ENCODE measurements at regions not wholly inside any gene's neighbourhood (a gene's known extent, or its start where the extent isn't known, plus 50 kb on each side); places are given as distances from the start of the nearest gene placed in this dataset.

- no peak overlapping the region for H3K27ac ChIP-seq
- TF ChIP-seq ZFX (IDR thresholded peaks at IDR 0.05; ENCODE audit: borderline replicate concordance) (no peak), CTCF (IDR thresholded peaks at IDR 0.05) (no peak)
Measured at GRCh38 chr4:156021298-156021697, 67.6 kb upstream of the CTSO start.

DNA sequence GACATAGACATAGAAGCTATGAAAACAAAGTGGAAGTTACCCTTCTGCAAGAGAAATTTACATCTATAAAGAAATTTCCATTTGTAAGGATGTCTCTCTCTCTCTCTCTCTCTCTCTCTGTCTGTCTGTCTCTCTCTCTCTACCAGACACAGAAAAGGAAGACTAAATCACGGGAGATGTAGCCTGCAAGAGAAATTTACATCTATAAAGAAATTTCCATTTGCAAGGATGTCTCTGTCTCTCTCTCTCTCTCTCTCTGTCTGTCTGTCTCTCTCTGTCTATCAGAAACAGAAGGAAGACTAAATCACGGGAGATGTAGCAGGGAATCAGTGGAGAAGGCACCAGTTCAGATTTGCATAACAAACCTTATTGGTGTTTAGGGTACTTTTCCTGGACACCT is 65.6 kb upstream of the CTSO start:
- no peak for TF ChIP-seq CTCF (IDR thresholded peaks at IDR 0.05)
- no peak for TF ChIP-seq ZFX (IDR thresholded peaks at IDR 0.05; ENCODE audit: borderline replicate concordance)
- no peak overlapping the region for H3K27ac ChIP-seq

- TF ChIP-seq CTCF (IDR thresholded peaks at IDR 0.05), result no peak
Measured at GRCh38 chr4:156018383-156018782, 64.7 kb upstream of the CTSO start.

DNA sequence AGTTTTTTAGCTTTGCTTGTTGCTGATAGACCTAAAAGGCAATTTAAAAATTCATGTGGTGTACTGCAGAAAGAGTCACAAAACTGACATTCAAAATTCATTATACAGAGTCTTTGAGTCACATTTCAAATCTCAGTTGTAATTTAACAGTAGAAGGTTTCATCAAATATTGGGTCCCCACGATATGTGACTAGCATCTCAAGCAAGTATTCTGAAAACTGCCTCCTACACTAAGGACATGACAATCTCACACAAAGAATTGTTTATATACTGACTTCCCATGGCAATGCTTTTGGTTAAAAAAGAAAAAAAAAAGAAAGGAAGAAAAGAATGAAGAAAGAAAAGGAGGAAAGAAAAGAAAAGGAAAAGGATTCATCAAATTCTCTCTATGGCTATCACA is 62.1 kb upstream of the CTSO start:
- TF ChIP-seq CTCF (IDR thresholded peaks at IDR 0.05) (no peak), ZFX (IDR thresholded peaks at IDR 0.05; ENCODE audit: borderline replicate concordance) (no peak)
- no peak overlapping the region for H3K27ac ChIP-seq

More at GRCh38 chr4:156018383-156018782, 64.7 kb upstream of the CTSO start:
- no peak overlapping the region for H3K27ac ChIP-seq

GRCh38 chr4:156006192-156006591 is 52.5 kb upstream of the CTSO start:
- no peak for TF ChIP-seq ZFX (IDR thresholded peaks at IDR 0.05; ENCODE audit: borderline replicate concordance)
- TF ChIP-seq CTCF (IDR thresholded peaks at IDR 0.05), result no peak

More at GRCh38 chr4:156006192-156006591, 52.5 kb upstream of the CTSO start:
- no peak overlapping the region for H3K27ac ChIP-seq

All from 22Rv1 (cell line).